ENCODE measurements at regions not wholly inside any gene's neighbourhood (a gene's known extent, or its start where the extent isn't known, plus 50 kb on each side); places are given as distances from the start of the nearest gene placed in this dataset.
A peak's percentile ranks its signal among the peaks of the same experiment; 100 is the strongest.

DNA sequence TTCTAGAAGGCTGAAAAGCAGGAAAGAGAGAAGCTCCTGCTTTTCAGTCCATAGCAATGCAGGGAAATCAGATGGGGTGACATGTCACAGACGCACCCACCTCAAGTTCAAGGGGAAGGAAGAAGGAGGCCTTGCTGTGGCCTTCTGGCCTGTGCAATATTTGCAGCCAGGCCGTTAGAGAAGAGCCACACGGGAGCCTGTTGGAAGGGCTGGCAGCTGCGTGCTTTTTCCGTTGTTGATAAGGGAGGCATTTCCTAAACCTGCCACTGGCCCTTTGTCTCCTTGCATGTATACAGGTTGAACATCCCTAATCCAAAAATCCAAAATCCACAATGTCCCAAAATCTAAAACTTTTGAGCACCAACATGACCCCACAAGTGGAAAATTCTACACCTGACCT, 492.5 kb upstream of the ZMIZ1 start:
- 75% methylated on average over 5 of the region's 5 CpGs for WGBS (ENCODE audit: low lambda C conversion rate)
- H3K27me3 ChIP-seq (ENCODE audit: insufficient read depth): no peaks in the 10 kb centered on the region
- ChIA-PET POLR2A (no interaction called here), CTCF (interaction anchor here (1.0 to 1.4 kb wide), 4 partner anchors 12 to 529 kb away, joined by 3 to 4 read pairs (median 3); no protein-coding TSS in a partner anchor)
- no peak overlapping the region for H3K9ac ChIP-seq
- H3K4me3 ChIP-seq (ENCODE audit: low read depth in 2 of 2, low read length in 1 of 2): no peak overlapping the region
- H3K36me3 ChIP-seq (replicated peaks in 1 of 2; ENCODE audit: control insufficient read depth in 1 of 2, insufficient read depth in 2 of 2, low read length in 1 of 2): no peaks in the 10 kb centered on the region
- TF ChIP-seq EZH2phosphoT487 (IDR thresholded peaks at IDR 0.05; ENCODE audit: borderline replicate concordance, low read depth) (no peak), NFIC (IDR thresholded peaks at IDR 0.05; ENCODE audit: borderline replicate concordance) (no peak), IRF3 (IDR thresholded peaks at IDR 0.05; ENCODE audit: low read depth, low read length) (no peak)
- no peaks in the 10 kb centered on the region for H3K79me2 ChIP-seq (ENCODE audit: insufficient read depth)
- no peaks in the 10 kb centered on the region for H3K9me2 ChIP-seq
- H3K4me2 ChIP-seq: no peak overlapping the region
- no peaks in the 10 kb centered on the region for H3K9me3 ChIP-seq
- H2AFZ ChIP-seq (ENCODE audit: low read depth): no peak overlapping the region
- peak overlapping the region in 1 of 2 experiments; percentile 62; a peak in 2 of 4 replicates for H3K27ac ChIP-seq (ENCODE audit: low read depth in 2 of 2, low read length in 1 of 2)
- peaks cover 0 to 45% of the 10 kb centered on the region in 2 experiments; a peak in 2 of 4 replicates for H3K4me1 ChIP-seq (ENCODE audit: control insufficient read depth in 1 of 2, insufficient read depth in 2 of 2, low read depth in 1 of 2, low read length in 1 of 2)
- no peaks in the 10 kb centered on the region for H3F3A ChIP-seq (replicated peaks; ENCODE audit: insufficient read depth)
- no peak for DNase-seq
- H4K20me1 ChIP-seq (ENCODE audit: insufficient read depth): no peaks in the 10 kb centered on the region

- H3K36me3 ChIP-seq (replicated peaks in 1 of 2; ENCODE audit: control insufficient read depth in 1 of 2, insufficient read depth in 2 of 2, low read length in 1 of 2): no peaks in the 10 kb centered on the region
- H3K9ac ChIP-seq: no peak overlapping the region
- H3K4me3 ChIP-seq (ENCODE audit: low read depth in 2 of 2, low read length in 1 of 2): no peak overlapping the region
- H3F3A ChIP-seq (replicated peaks; ENCODE audit: insufficient read depth): no peaks in the 10 kb centered on the region
- H4K20me1 ChIP-seq (ENCODE audit: insufficient read depth): no peaks in the 10 kb centered on the region
- WGBS (ENCODE audit: low lambda C conversion rate): 90% methylated on average over 5 of the region's 5 CpGs
- DNase-seq: no peak
- ChIA-PET POLR2A (no interaction called here), CTCF (no interaction called here)
- TF ChIP-seq TCF12 (IDR thresholded peaks at IDR 0.05): no peak
- TF ChIP-seq RAD21 (IDR thresholded peaks at IDR 0.05; ENCODE audit: low read length): no peak
- no peak for TF ChIP-seq RXRA (IDR thresholded peaks at IDR 0.05; ENCODE audit: borderline replicate concordance, low read depth)
- no peak for TF ChIP-seq NRF1 (IDR thresholded peaks at IDR 0.05; ENCODE audit: low read depth, low read length)
- TF ChIP-seq SMC3 (IDR thresholded peaks at IDR 0.05; ENCODE audit: low read depth, low read length): no peak
- no peak for TF ChIP-seq POLR2AphosphoS5 (IDR thresholded peaks at IDR 0.05; ENCODE audit: low read depth, low read length)
- no peak for TF ChIP-seq FOXM1 (IDR thresholded peaks at IDR 0.05; ENCODE audit: low read depth)
- no peak for TF ChIP-seq MXI1 (IDR thresholded peaks at IDR 0.05; ENCODE audit: low read depth, low read length)
- TF ChIP-seq SIN3A (IDR thresholded peaks at IDR 0.05; ENCODE audit: borderline replicate concordance, low read depth, low read length): no peak
- no peak for TF ChIP-seq ZBTB33 (IDR thresholded peaks at IDR 0.05; ENCODE audit: borderline replicate concordance, low read depth)
- no peak for TF ChIP-seq IRF3 (IDR thresholded peaks at IDR 0.05; ENCODE audit: low read depth, low read length)
- no peak for TF ChIP-seq USF1 (IDR thresholded peaks at IDR 0.05; ENCODE audit: borderline replicate concordance, low read depth)
- TF ChIP-seq, protein P1, sequence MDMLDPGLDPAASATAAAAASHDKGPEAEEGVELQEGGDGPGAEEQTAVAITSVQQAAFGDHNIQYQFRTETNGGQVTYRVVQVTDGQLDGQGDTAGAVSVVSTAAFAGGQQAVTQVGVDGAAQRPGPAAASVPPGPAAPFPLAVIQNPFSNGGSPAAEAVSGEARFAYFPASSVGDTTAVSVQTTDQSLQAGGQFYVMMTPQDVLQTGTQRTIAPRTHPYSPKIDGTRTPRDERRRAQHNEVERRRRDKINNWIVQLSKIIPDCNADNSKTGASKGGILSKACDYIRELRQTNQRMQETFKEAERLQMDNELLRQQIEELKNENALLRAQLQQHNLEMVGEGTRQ (IDR thresholded peaks at IDR 0.05; ENCODE audit: borderline replicate concordance, low read depth, low read length): no peak
- TF ChIP-seq GABPA (IDR thresholded peaks at IDR 0.05; ENCODE audit: low read depth): no peak
- H3K27ac ChIP-seq (ENCODE audit: low read depth in 2 of 2, low read length in 1 of 2): peak overlapping the region in 1 of 2 experiments; percentile 11; a peak in 1 of 4 replicates
- no peaks in the 10 kb centered on the region for H3K79me2 ChIP-seq (ENCODE audit: insufficient read depth)
- no peaks in the 10 kb centered on the region for H3K27me3 ChIP-seq (ENCODE audit: insufficient read depth)
- H3K4me2 ChIP-seq: no peak overlapping the region
- H2AFZ ChIP-seq (ENCODE audit: low read depth): no peak overlapping the region
- H3K9me2 ChIP-seq: no peaks in the 10 kb centered on the region
- H3K4me1 ChIP-seq (ENCODE audit: control insufficient read depth in 1 of 2, insufficient read depth in 2 of 2, low read depth in 1 of 2, low read length in 1 of 2): peaks cover 0 to 38% of the 10 kb centered on the region in 2 experiments; a peak in 2 of 4 replicates
- no peaks in the 10 kb centered on the region for H3K9me3 ChIP-seq
Measured at GRCh38 chr10:78577712-78578111, 491.1 kb upstream of the ZMIZ1 start.
